Activated naive CD4-positive, alpha-beta T cell treated with anti-CD3 and anti-CD28 coated beads, Interleukin-2, amount 50 U/mL, for 24 hours (primary cell): ENCODE measurements at regions not wholly inside any gene's neighbourhood (a gene's known extent, or its start where the extent isn't known, plus 50 kb on each side); places are given as distances from the start of the nearest gene placed in this dataset.
"Not testable (repeated sequence)": the region's sequence is repeated elsewhere in the genome, so short reads cannot be mapped to it uniquely, and the experiment has no call there.

Experiments used
- H3K27ac Mint-ChIP-seq: one replicate; pipeline ENCODE4 v1.8.0; 2021; ENCODE audit warnings: mild to moderate bottlenecking, mixed read lengths
- H3K27me3 Mint-ChIP-seq: one replicate; pipeline ENCODE4 v1.8.0; 2021; ENCODE audit warnings: mixed read lengths
- H3K36me3 Mint-ChIP-seq: one replicate; pipeline ENCODE4 v1.8.0; 2021; ENCODE audit warnings: mixed read lengths
- H3K4me1 Mint-ChIP-seq: one replicate; pipeline ENCODE4 v1.8.0; 2021; ENCODE audit warnings: mixed read lengths
- H3K4me3 Mint-ChIP-seq: one replicate; pipeline ENCODE4 v1.8.0; 2021; ENCODE audit warnings: mild to moderate bottlenecking, mixed read lengths
- H3K9me3 Mint-ChIP-seq: one replicate; pipeline ENCODE4 v1.8.0; 2021; ENCODE audit warnings: mixed read lengths

DNA sequence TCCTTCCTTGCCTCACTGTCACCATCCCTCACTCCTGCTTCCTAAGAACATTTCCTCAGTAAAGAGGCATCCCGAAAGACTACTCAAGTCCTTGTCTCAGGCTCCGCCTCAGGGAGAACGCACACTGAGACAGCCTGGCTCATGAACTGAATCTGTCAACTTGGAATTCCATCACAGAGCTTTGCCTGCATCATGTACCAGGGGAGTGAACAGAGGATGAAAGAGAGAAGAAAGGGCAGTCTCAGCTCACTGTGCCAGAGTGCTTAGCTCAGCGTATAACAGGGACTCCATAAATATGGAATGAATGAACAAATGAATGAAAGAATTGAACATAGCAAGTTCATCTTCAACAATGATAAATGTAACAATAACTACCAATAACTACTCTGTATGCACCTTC is 68.7 kb upstream of the SLC1A3 start:
- peaks cover 3% of the 10 kb centered on the region for H3K27me3 Mint-ChIP-seq
- no peaks in the 10 kb centered on the region for H3K9me3 Mint-ChIP-seq
- H3K4me1 Mint-ChIP-seq: no peaks in the 10 kb centered on the region
- H3K36me3 Mint-ChIP-seq: no peaks in the 10 kb centered on the region
- no peak overlapping the region for H3K4me3 Mint-ChIP-seq
- no peak overlapping the region for H3K27ac Mint-ChIP-seq

DNA sequence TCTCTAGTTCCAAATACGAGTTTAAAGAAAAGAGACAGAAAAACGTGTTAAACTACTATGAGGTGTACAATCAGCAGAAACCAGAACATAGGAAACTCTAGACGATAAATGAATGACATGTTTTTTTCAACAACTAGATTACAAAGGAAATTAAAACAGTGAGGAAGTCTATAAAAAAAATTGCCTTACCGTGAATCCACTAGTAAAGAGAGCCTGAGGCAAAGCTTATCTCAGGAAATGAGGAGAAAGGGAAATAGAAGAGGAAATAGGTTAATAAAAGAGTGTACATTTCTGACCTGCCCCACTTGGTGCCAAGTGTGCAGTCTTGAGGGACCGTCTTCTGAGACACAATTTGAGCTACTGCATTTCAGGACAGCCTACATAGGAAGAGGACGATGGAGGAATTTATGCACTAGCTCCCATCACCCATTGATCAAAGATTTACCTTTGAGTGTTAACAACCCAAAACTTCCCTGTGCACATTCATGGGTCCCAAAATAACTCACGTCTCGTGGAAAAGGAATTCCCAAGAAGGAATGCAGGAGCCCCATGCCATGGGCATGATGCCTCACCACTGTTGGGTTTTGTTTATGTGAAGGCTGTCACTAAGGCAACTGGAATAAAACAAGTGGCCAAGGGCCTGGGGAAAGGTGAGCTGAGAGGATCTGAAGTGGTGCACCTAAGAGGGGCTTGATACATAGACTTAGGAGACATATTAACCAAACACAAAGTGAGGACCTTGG is 53.6 kb upstream of the SLC1A3 start:
- H3K4me1 Mint-ChIP-seq: no peaks in the 10 kb centered on the region
- no peak overlapping the region for H3K4me3 Mint-ChIP-seq
- H3K27me3 Mint-ChIP-seq: peaks cover 1% of the 10 kb centered on the region
- H3K27ac Mint-ChIP-seq: no peak overlapping the region
- H3K36me3 Mint-ChIP-seq: no peaks in the 10 kb centered on the region
- H3K9me3 Mint-ChIP-seq: no peaks in the 10 kb centered on the region

DNA sequence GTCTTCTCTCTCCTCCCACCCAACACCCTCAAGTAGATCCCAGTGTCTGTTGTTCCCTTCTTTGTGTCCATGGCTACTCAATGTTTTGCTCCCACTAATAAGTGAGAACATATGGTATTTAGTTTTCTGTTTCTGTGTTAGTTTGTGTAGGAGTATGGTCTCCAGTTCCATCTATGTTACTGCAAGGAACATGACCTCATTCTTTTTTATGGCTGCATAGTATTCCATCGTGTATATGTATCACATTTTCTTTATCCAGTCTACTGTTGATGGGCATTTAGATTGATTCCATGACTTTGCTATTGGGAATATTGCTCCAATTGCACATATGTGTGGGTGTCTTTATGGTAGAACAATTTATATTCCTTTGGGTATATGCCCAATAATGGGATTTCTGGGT is 51.4 kb upstream of the SLC1A3 start:
- H3K9me3 Mint-ChIP-seq, H3K27me3 Mint-ChIP-seq, H3K4me3 Mint-ChIP-seq, H3K36me3 Mint-ChIP-seq, H3K4me1 Mint-ChIP-seq, H3K27ac Mint-ChIP-seq: not testable (repeated sequence)
